HL-60 (cell line): ENCODE measurements at regions not wholly inside any gene's neighbourhood (a gene's known extent, or its start where the extent isn't known, plus 50 kb on each side); places are given as distances from the start of the nearest gene placed in this dataset.

Experiments
- CTCF ChIP-seq: IDR thresholded peaks from one replicate; pipeline ENCODE4 v1.5.1; 2011; ENCODE audit warnings: low read length, control low read depth, inconsistent platforms; ENCODE audit not compliant: insufficient read depth
- GABPA ChIP-seq: IDR thresholded peaks from 2 replicates; pipeline ENCODE4 v1.6.1; 2012; ENCODE audit warnings: low read depth
- POLR2AphosphoS5 ChIP-seq: IDR thresholded peaks from 2 replicates; pipeline ENCODE4 v1.6.1; 2012; ENCODE audit warnings: low read depth

DNA sequence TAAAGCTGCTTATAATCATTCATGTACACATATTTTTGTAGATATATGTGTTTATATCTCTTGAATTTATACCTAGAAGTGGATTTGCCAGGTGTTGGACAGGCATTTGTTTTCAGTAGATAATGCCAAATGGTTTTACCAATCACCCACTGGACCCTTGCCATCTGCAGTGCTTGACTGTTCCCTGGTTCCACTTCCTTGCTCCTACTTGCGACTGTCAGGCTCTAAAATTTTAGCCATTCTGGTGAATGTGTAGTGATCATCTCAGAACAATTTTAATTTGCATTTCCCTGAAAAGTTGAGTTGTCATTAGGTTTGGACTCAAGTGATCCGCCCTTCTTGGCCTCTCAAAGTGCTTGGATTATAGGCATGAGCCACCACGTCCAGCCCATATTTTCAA lies 122.4 kb upstream of the SLC34A2 start:
- no peak for TF ChIP-seq CTCF
- no peak for TF ChIP-seq GABPA
- TF ChIP-seq POLR2AphosphoS5, result no peak
